ENCODE measurements at regions not wholly inside any gene's neighbourhood (a gene's known extent, or its start where the extent isn't known, plus 50 kb on each side); places are given as distances from the start of the nearest gene placed in this dataset.
A peak's percentile ranks its signal among the peaks of the same experiment; 100 is the strongest.

GRCh38 chr16:79786389-79786788 lies 185.9 kb upstream of the MAF start:
- Histone ChIP-seq H3K4me1 (ENCODE audit: low read depth) (peaks cover 4% of the 10 kb centered on the region), H3K27me3 (peaks cover 4% of the 10 kb centered on the region), H3K36me3 (no peaks in the 10 kb centered on the region), H3K27ac (no peak overlapping the region), H3K4me3 (no peak overlapping the region), H3K9me3 (ENCODE audit: low read depth) (no peaks in the 10 kb centered on the region)
- no peak for DNase-seq (ENCODE audit: low read depth in 1 of 2, low spot score in 1 of 2)
- TF ChIP-seq CTCF (IDR thresholded peaks at IDR 0.05; ENCODE audit: low read depth, low read length) = no peak

- no peaks in the 10 kb centered on the region for H3K36me3 ChIP-seq
- peaks cover 4% of the 10 kb centered on the region for H3K4me1 ChIP-seq (ENCODE audit: low read depth)
- no peaks in the 10 kb centered on the region for H3K9me3 ChIP-seq (ENCODE audit: low read depth)
- H3K27me3 ChIP-seq = no peaks in the 10 kb centered on the region
- TF ChIP-seq CTCF (IDR thresholded peaks at IDR 0.05; ENCODE audit: low read depth, low read length) = no peak
- H3K4me3 ChIP-seq = no peak overlapping the region
- no peak overlapping the region for H3K27ac ChIP-seq
- no peak for DNase-seq (ENCODE audit: low read depth in 1 of 2, low spot score in 1 of 2)
Measured at GRCh38 chr16:79784007-79784406, 183.5 kb upstream of the MAF start.

GRCh38 chr16:79777679-79778078 lies 177.1 kb upstream of the MAF start:
- no peaks in the 10 kb centered on the region for H3K36me3 ChIP-seq
- no peaks in the 10 kb centered on the region for H3K9me3 ChIP-seq (ENCODE audit: low read depth)

GRCh38 chr16:79776243-79776847 lies 175.8 kb upstream of the MAF start:
- Histone ChIP-seq H3K4me3 (no peak overlapping the region), H3K27me3 (peaks cover 4% of the 10 kb centered on the region)

More at GRCh38 chr16:79777679-79778078, 177.1 kb upstream of the MAF start:
- no peak overlapping the region for H3K4me3 ChIP-seq
- H3K4me1 ChIP-seq (ENCODE audit: low read depth) = no peaks in the 10 kb centered on the region
- H3K27me3 ChIP-seq = peaks cover 4% of the 10 kb centered on the region
- H3K27ac ChIP-seq = no peak overlapping the region
- TF ChIP-seq CTCF (IDR thresholded peaks at IDR 0.05; ENCODE audit: low read depth, low read length) = no peak
- DNase-seq (ENCODE audit: low read depth in 1 of 2, low spot score in 1 of 2) = no peak

GRCh38 chr16:79772784-79773183 lies 172.2 kb upstream of the MAF start:
- Histone ChIP-seq H3K27ac (no peak overlapping the region), H3K4me1 (ENCODE audit: low read depth) (no peaks in the 10 kb centered on the region), H3K27me3 (peaks cover 4% of the 10 kb centered on the region), H3K36me3 (no peaks in the 10 kb centered on the region), H3K9me3 (ENCODE audit: low read depth) (no peaks in the 10 kb centered on the region), H3K4me3 (no peak overlapping the region)
- TF ChIP-seq CTCF (IDR thresholded peaks at IDR 0.05; ENCODE audit: low read depth, low read length) = no peak
- DNase-seq (ENCODE audit: low read depth in 1 of 2, low spot score in 1 of 2) = no peak

More at GRCh38 chr16:79776243-79776847, 175.8 kb upstream of the MAF start:
- H3K36me3 ChIP-seq = no peaks in the 10 kb centered on the region
- no peaks in the 10 kb centered on the region for H3K9me3 ChIP-seq (ENCODE audit: low read depth)
- no peak for TF ChIP-seq CTCF (IDR thresholded peaks at IDR 0.05; ENCODE audit: low read depth, low read length)
- DNase-seq (ENCODE audit: low read depth in 1 of 2, low spot score in 1 of 2) = peak in 1 of 2 donors; percentile 55
- H3K27ac ChIP-seq = no peak overlapping the region
- no peaks in the 10 kb centered on the region for H3K4me1 ChIP-seq (ENCODE audit: low read depth)
